NT2/D1 (cell line): ENCODE measurements at regions not wholly inside any gene's neighbourhood (a gene's known extent, or its start where the extent isn't known, plus 50 kb on each side); places are given as distances from the start of the nearest gene placed in this dataset.

Source experiments
- DNase-seq: peaks from one replicate; pipeline ENCODE4 v3.0.0-alpha.2; 2011; ENCODE audit warnings: low read depth, low spot score
- H3K27me3 ChIP-seq: 2 replicates; pipeline ENCODE4 v1.6.0; 2011; ENCODE audit warnings: mild to moderate bottlenecking; ENCODE audit not compliant: insufficient read length, insufficient read depth
- H3K36me3 ChIP-seq: 2 replicates; pipeline ENCODE4 v1.6.1; 2011; ENCODE audit warnings: mild to moderate bottlenecking, low read length, mixed read lengths; ENCODE audit not compliant: insufficient read depth, insufficient read length
- H3K4me1 ChIP-seq: 2 replicates; pipeline ENCODE4 v1.5.1; 2011; ENCODE audit not compliant: insufficient read depth, insufficient read length
- H3K4me3 ChIP-seq: 2 replicates; pipeline ENCODE4 v1.5.1; 2011; ENCODE audit warnings: low read depth; ENCODE audit not compliant: insufficient read length
- H3K9ac ChIP-seq: 2 replicates; pipeline ENCODE4 v1.6.0; 2011; ENCODE audit warnings: low read depth; ENCODE audit not compliant: insufficient read length
- H3K9me3 ChIP-seq: 2 replicates; pipeline ENCODE4 v1.5.1; 2011; ENCODE audit warnings: mild to moderate bottlenecking, low read length; ENCODE audit not compliant: insufficient read depth
- SUZ12 ChIP-seq: IDR thresholded peaks from 2 replicates; pipeline ENCODE4 v1.6.1; 2011; ENCODE audit not compliant: insufficient read length, insufficient read depth; ENCODE audit errors: extremely low read depth
- YY1 ChIP-seq: IDR thresholded peaks from 2 replicates; pipeline ENCODE4 v1.6.1; 2011; ENCODE audit not compliant: insufficient read length, insufficient read depth
- ZNF274 ChIP-seq: IDR thresholded peaks from 2 replicates; pipeline ENCODE4 v1.6.1; 2011; ENCODE audit warnings: mild to moderate bottlenecking, low read depth, low read length

DNA sequence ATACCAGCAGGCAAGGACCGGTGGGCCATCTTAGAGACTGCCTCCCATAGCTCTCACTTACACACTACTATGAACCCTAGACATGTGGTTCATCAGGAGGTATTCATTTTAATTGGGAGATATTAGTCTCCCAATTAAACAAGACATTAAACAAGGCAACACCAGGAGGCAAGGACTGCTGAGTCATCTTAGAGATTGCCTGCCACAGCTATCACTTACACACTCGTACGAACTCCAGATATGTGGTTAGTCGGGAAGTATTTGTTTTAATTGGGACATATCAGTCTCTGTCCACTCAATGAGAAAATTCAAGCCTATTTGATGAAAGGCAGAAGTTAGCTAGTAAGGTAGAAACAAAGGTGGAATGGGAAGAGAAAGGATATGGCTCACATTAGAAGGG is 343.9 kb downstream of the NFIB start:
- Histone ChIP-seq H3K9me3 (no peaks in the 10 kb centered on the region), H3K4me1 (no peaks in the 10 kb centered on the region), H3K27me3 (no peaks in the 10 kb centered on the region), H3K36me3 (no peaks in the 10 kb centered on the region), H3K9ac (no peak overlapping the region), H3K4me3 (no peak overlapping the region)
- no peak for DNase-seq
- TF ChIP-seq ZNF274 (no peak), YY1 (no peak), SUZ12 (no peak)

DNA sequence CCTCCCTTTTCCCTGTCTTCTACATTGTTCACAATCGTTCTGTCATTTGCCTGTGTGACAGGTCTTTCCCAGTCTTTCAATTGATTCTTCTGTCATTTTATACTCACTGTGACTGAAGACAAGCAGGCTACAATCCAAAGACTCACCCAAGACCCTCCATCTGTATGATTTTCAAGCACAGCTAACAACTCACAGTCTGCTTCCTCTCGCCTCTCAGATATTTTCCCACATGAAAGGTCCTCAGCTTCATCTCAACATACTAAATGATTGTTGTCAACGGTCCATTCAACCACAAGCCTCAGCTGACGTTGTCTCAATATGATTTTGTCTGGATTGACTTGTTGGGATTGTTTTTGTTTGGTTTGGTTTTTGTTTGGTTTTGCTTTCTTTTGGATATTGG is 346.5 kb downstream of the NFIB start:
- Histone ChIP-seq H3K4me1 (no peaks in the 10 kb centered on the region), H3K36me3 (no peaks in the 10 kb centered on the region), H3K9me3 (no peaks in the 10 kb centered on the region), H3K27me3 (no peaks in the 10 kb centered on the region), H3K4me3 (no peak overlapping the region), H3K9ac (no peak overlapping the region)
- TF ChIP-seq SUZ12 (no peak), ZNF274 (no peak), YY1 (no peak)
- no peak for DNase-seq

DNA sequence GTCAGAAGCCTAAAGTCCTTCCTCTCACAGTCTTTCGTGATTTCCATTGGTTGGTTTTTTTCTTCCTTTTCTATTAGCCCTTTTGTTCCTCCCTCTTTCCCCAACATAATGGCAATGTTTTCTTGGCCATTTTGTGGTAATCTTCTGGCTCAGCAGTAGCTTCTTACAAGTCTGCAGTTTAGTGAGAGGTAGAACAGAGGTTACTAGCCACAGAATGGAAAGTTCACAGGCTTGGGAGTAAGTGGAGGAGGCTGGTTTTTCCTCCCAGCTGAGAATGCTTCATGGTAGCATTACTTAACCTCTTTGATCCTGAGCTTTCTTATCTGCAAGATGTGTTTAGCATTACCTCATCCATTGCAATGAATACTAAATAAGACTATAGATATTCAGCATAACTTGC is 346.9 kb downstream of the NFIB start:
- Histone ChIP-seq H3K4me3 (no peak overlapping the region), H3K9ac (no peak overlapping the region), H3K9me3 (no peaks in the 10 kb centered on the region), H3K4me1 (no peaks in the 10 kb centered on the region), H3K36me3 (no peaks in the 10 kb centered on the region), H3K27me3 (no peaks in the 10 kb centered on the region)
- no peak for DNase-seq
- no peak for TF ChIP-seq SUZ12

DNA sequence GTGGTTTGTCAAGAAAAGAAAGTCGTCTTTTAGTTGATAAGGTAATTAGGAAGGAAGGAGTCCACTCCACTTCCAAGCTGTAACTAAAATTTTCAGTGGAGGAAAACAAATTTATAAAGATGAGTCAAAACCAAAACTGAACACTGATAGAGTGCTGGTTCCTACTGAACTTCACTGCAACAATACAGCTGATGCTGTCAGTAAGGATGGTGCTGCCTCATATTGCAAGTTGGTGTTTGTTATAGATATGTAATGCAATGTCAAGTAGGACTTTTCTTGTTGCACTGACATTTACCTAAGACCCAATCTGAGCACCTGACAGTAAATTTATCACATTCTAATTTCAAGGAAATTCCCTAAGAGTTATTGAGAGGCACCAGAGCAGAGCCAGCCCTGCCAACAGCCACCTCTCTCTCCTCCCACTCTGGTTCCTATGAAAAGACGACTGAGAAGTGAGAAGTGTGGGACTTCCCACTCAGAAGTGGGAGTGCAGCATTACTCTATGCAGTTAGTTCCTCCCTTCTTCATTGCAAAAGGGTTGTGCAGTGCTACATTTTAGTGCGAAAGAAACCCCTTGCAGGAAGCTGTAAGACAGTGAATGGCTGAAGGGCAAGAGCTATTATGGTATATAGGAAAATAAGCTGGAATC is 350.8 kb downstream of the NFIB start:
- TF ChIP-seq SUZ12, result no peak
- TF ChIP-seq YY1, result no peak
- TF ChIP-seq ZNF274, result no peak
- no peaks in the 10 kb centered on the region for H3K4me1 ChIP-seq
- no peak overlapping the region for H3K4me3 ChIP-seq
- no peaks in the 10 kb centered on the region for H3K27me3 ChIP-seq
- no peaks in the 10 kb centered on the region for H3K36me3 ChIP-seq
- H3K9me3 ChIP-seq, result no peaks in the 10 kb centered on the region
- no peak for DNase-seq
- no peak overlapping the region for H3K9ac ChIP-seq

DNA sequence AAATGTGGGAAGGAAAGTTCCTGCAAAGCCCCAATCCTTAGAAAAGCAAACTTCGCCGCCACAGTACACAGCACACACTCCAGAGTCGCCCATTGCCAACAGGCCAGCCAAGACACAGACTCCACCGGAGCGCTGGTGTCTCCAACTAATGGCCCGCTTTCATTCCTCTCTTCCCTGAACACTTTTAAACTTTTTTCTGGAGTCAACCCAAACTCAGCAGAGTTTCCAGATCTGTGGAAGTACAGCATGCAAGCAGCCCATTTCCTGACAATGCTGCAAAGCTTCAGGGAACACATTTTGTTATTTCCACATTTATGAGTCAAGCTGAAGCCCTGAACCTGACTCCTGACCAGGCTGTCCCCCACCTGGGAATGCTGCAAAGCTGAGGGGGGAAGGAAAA is 351.9 kb downstream of the NFIB start:
- Histone ChIP-seq H3K9ac (no peak overlapping the region), H3K27me3 (no peaks in the 10 kb centered on the region), H3K4me1 (no peaks in the 10 kb centered on the region), H3K36me3 (no peaks in the 10 kb centered on the region), H3K9me3 (no peaks in the 10 kb centered on the region), H3K4me3 (no peak overlapping the region)
- no peak for TF ChIP-seq YY1
- no peak for TF ChIP-seq ZNF274
- no peak for TF ChIP-seq SUZ12
- DNase-seq, result no peak

DNA sequence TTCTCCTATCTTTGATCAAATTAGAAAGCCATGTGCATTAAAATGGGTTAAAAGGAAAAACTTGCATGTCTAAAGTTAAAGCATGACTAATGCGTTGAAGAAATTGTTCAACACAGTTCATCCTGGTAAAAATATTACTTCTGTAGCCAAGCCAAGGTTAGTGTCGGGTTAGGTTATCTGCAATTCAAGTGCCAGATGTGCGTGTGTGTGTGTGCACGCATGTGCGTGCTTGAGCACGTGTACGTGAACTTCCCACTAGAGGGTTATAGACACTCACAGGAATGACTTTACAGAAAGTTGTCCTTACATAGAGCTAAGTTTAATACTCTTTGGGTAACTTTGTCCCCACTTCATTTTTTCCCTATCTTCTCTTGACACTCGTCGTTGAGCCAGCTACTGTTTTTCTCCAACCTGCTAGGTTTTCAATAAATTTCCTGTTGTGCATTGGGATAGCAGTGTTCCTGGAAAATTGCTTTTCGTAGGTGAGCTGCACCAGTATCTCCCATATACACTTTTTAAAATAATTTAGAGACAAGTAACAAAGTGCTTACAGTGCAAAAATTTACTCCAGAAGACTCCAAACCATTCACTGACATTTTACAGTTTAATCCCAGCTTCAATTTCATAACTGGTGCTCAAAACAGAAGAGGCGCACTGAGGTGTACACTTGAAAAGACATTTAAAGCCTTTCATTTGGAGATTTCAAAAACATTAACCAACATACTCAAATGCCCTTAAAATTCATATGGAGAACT is 353.8 kb downstream of the NFIB start:
- no peak overlapping the region for H3K9ac ChIP-seq
- no peaks in the 10 kb centered on the region for H3K27me3 ChIP-seq
- no peaks in the 10 kb centered on the region for H3K36me3 ChIP-seq
- no peak for DNase-seq
- no peak for TF ChIP-seq SUZ12
- no peak for TF ChIP-seq ZNF274
- no peak for TF ChIP-seq YY1
- no peaks in the 10 kb centered on the region for H3K9me3 ChIP-seq
- H3K4me3 ChIP-seq, result no peak overlapping the region
- H3K4me1 ChIP-seq, result no peaks in the 10 kb centered on the region

DNA sequence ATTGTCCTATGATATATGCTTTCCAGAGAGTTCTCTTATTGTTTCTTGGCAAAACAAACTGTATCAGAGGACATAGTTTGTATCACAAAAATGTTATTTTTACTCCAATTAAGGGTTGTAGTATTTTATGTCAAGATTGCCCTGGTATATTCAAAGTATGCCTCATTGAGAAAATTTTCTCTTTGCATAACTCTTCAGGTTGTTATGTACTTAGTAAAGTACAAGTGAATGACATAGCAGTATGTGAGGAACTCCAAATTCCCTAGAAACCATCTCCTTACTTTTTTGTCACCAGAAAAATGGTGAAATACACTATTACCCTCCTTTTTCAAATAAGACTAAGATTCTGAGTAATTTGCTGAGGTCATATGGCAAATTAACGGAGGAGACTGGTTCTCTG is 355.3 kb downstream of the NFIB start:
- no peaks in the 10 kb centered on the region for H3K9me3 ChIP-seq
- no peaks in the 10 kb centered on the region for H3K27me3 ChIP-seq
- no peak for TF ChIP-seq SUZ12
- TF ChIP-seq ZNF274, result no peak
- no peak for TF ChIP-seq YY1
- no peak for DNase-seq
- H3K4me3 ChIP-seq, result no peak overlapping the region
- H3K36me3 ChIP-seq, result no peaks in the 10 kb centered on the region
- H3K4me1 ChIP-seq, result peaks cover 2% of the 10 kb centered on the region
- H3K9ac ChIP-seq, result no peak overlapping the region
